ENCODE measurements at regions not wholly inside any gene's neighbourhood (a gene's known extent, or its start where the extent isn't known, plus 50 kb on each side); places are given as distances from the start of the nearest gene placed in this dataset.

DNA sequence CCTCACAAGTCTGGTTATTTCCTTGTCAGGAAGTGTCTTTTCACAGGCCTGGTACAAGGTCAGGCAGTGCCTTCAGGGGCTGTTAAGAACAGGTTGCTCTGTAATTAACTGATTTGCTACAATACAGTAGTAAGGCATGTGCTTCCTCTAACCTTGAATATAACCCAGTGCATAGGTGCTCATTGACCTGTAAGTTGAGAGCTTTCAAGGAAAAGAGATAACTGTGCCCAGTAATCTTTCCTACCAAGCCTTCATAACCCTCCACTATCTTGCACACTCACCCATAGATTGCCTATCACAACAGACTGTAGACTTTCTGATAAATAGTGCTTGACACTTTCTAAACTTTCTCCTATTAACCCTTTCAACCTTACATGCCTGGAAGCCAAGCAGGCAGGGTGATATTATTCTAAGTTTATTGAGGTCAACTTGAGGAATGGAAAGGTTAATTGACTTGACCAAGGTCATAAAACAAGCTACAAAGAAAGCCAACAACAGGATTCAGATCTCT lies 148.1 kb downstream of the PPARGC1A start:
- H3K4me1 ChIP-seq (ENCODE audit: control insufficient read depth in 2 of 2, insufficient read depth in 2 of 2, low read length in 2 of 2): no peaks in the 10 kb centered on the region
- CTCF ChIA-PET: no interaction called here
- POLR2A ChIA-PET: no interaction called here
- H3K36me3 ChIP-seq (replicated peaks in 1 of 2; ENCODE audit: control extremely low read depth in 1 of 2, control insufficient read depth in 1 of 2, extremely low read depth in 1 of 2, insufficient read depth in 2 of 2, low read length in 1 of 2): no peaks in the 10 kb centered on the region
- no peak overlapping the region for H3K27ac Mint-ChIP-seq
- H4K20me1 ChIP-seq (ENCODE audit: control insufficient read depth, insufficient read depth, low read length, poor library complexity, severe bottlenecking): no peaks in the 10 kb centered on the region
- H3K9me3 ChIP-seq (ENCODE audit: control extremely low read depth in 1 of 3, control insufficient read depth in 2 of 3, insufficient read depth in 1 of 3, low read length in 2 of 3): no peaks in the 10 kb centered on the region
- no peak overlapping the region for H3K4me3 ChIP-seq (ENCODE audit: control extremely low read depth in 1 of 5, extremely low read depth in 1 of 5, insufficient read depth in 1 of 5, low read depth in 2 of 5, low read length in 4 of 5)
- intact Hi-C loops (cut with micrococcal nuclease): no loop called here
- no peaks in the 10 kb centered on the region for H3K79me2 ChIP-seq (ENCODE audit: control insufficient read depth, insufficient read depth, low read length)
- H3K9me3 Mint-ChIP-seq (ENCODE audit: insufficient read depth): no peaks in the 10 kb centered on the region
- H3K4me2 ChIP-seq (replicated peaks; ENCODE audit: low read depth, low read length, poor library complexity, severe bottlenecking): no peak overlapping the region
- DNase-seq (no peak), ATAC-seq (ENCODE audit: low read depth) (no peak)
- no peaks in the 10 kb centered on the region for H3K4me1 Mint-ChIP-seq
- H3K27me3 Mint-ChIP-seq: no peaks in the 10 kb centered on the region
- H3K27ac ChIP-seq (ENCODE audit: low read length in 2 of 2): no peak overlapping the region
- no peak overlapping the region for H3K9ac ChIP-seq (ENCODE audit: low read length)
- no peak for TF ChIP-seq EZH2 (IDR thresholded peaks at IDR 0.05; ENCODE audit: borderline replicate concordance, insufficient read depth, low read depth, low read length, poor library complexity, severe bottlenecking)
- TF ChIP-seq, protein P1, sequence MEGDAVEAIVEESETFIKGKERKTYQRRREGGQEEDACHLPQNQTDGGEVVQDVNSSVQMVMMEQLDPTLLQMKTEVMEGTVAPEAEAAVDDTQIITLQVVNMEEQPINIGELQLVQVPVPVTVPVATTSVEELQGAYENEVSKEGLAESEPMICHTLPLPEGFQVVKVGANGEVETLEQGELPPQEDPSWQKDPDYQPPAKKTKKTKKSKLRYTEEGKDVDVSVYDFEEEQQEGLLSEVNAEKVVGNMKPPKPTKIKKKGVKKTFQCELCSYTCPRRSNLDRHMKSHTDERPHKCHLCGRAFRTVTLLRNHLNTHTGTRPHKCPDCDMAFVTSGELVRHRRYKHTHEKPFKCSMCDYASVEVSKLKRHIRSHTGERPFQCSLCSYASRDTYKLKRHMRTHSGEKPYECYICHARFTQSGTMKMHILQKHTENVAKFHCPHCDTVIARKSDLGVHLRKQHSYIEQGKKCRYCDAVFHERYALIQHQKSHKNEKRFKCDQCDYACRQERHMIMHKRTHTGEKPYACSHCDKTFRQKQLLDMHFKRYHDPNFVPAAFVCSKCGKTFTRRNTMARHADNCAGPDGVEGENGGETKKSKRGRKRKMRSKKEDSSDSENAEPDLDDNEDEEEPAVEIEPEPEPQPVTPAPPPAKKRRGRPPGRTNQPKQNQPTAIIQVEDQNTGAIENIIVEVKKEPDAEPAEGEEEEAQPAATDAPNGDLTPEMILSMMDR (IDR thresholded peaks at IDR 0.05): no peak
- H2AFZ ChIP-seq (ENCODE audit: insufficient read depth, low read depth, low read length, poor library complexity, severe bottlenecking): no peak overlapping the region
- no peak overlapping the region for H3K4me3 Mint-ChIP-seq
- H3K27me3 ChIP-seq (replicated peaks in 1 of 4; ENCODE audit: control extremely low read depth in 1 of 4, control insufficient read depth in 3 of 4, insufficient read depth in 4 of 4, low read length in 3 of 4): no peaks in the 10 kb centered on the region

- ChIA-PET POLR2A (no interaction called here), CTCF (no interaction called here)
- Histone ChIP-seq H3K36me3 (replicated peaks in 1 of 2; ENCODE audit: control extremely low read depth in 1 of 2, control insufficient read depth in 1 of 2, extremely low read depth in 1 of 2, insufficient read depth in 2 of 2, low read length in 1 of 2) (no peaks in the 10 kb centered on the region), H3K79me2 (ENCODE audit: control insufficient read depth, insufficient read depth, low read length) (no peaks in the 10 kb centered on the region), H3K4me1 (ENCODE audit: control insufficient read depth in 2 of 2, insufficient read depth in 2 of 2, low read length in 2 of 2) (no peaks in the 10 kb centered on the region), H2AFZ (ENCODE audit: insufficient read depth, low read depth, low read length, poor library complexity, severe bottlenecking) (no peak overlapping the region), H3K4me3 (ENCODE audit: control extremely low read depth in 1 of 5, extremely low read depth in 1 of 5, insufficient read depth in 1 of 5, low read depth in 2 of 5, low read length in 4 of 5) (no peak overlapping the region), H3K27ac (ENCODE audit: low read length in 2 of 2) (no peak overlapping the region), H3K4me2 (replicated peaks; ENCODE audit: low read depth, low read length, poor library complexity, severe bottlenecking) (no peak overlapping the region), H3K9me3 (ENCODE audit: control extremely low read depth in 1 of 3, control insufficient read depth in 2 of 3, insufficient read depth in 1 of 3, low read length in 2 of 3) (peaks cover 0 to 1% (median 0%) of the 10 kb centered on the region in 3 donors), H4K20me1 (ENCODE audit: control insufficient read depth, insufficient read depth, low read length, poor library complexity, severe bottlenecking) (no peaks in the 10 kb centered on the region), H3K27me3 (replicated peaks in 1 of 4; ENCODE audit: control extremely low read depth in 1 of 4, control insufficient read depth in 3 of 4, insufficient read depth in 4 of 4, low read length in 3 of 4) (no peaks in the 10 kb centered on the region), H3K9ac (ENCODE audit: low read length) (no peak overlapping the region)
- TF ChIP-seq, protein P1 (IDR thresholded peaks at IDR 0.05): no peak
- TF ChIP-seq EZH2 (IDR thresholded peaks at IDR 0.05; ENCODE audit: borderline replicate concordance, insufficient read depth, low read depth, low read length, poor library complexity, severe bottlenecking): no peak
- no peaks in the 10 kb centered on the region for H3K4me1 Mint-ChIP-seq
- 91% methylated on average over 2 of the region's 3 CpGs for WGBS (ENCODE audit: insufficient coverage)
- no peaks in the 10 kb centered on the region for H3K9me3 Mint-ChIP-seq (ENCODE audit: insufficient read depth)
- intact Hi-C loops (cut with micrococcal nuclease): no loop called here
- H3K27me3 Mint-ChIP-seq: no peaks in the 10 kb centered on the region
- H3K27ac Mint-ChIP-seq: no peak overlapping the region
- no peak for ATAC-seq (ENCODE audit: low read depth)
- H3K4me3 Mint-ChIP-seq: no peak overlapping the region
- DNase-seq: no peak
Measured at GRCh38 chr4:23737571-23737970, 152.3 kb downstream of the PPARGC1A start.
